GM12878 (cell line): ENCODE measurements at regions not wholly inside any gene's neighbourhood (a gene's known extent, or its start where the extent isn't known, plus 50 kb on each side); places are given as distances from the start of the nearest gene placed in this dataset.

Source experiments
- BMI1 ChIP-seq: fragments of 450-650 bp; IDR thresholded peaks from 2 replicates; pipeline ENCODE4 v1.6.1; 2016; ENCODE audit warnings: mild to moderate bottlenecking, moderate library complexity, borderline replicate concordance
- CBX5 ChIP-seq: sonication (generic); IDR thresholded peaks from 2 replicates; pipeline ENCODE4 v1.6.1; 2016; ENCODE audit warnings: low read depth, moderate library complexity, mild to moderate bottlenecking, inconsistent platforms
- CEBPB ChIP-seq, 2 experiments: fragments of 150-350 bp in 1 of 2; IDR thresholded peaks; 2 replicates each; pipeline ENCODE4 v1.6.1; 2012 to 2014; ENCODE audit warnings: low read depth in 2 of 2, low read length in 2 of 2, borderline replicate concordance in 1 of 2, inconsistent platforms in 1 of 2
- FOXM1 ChIP-seq: IDR thresholded peaks from 2 replicates; pipeline ENCODE4 v1.6.1; 2012; ENCODE audit warnings: low read depth, mild to moderate bottlenecking, inconsistent platforms, low read length, moderate library complexity
- HCFC1 ChIP-seq: fragments of 150-350 bp; IDR thresholded peaks from 2 replicates; pipeline ENCODE4 v1.6.1; 2014; ENCODE audit warnings: low read length
- NBN ChIP-seq: fragments of 450-650 bp; IDR thresholded peaks from 2 replicates; pipeline ENCODE4 v1.6.1; 2016
- NFXL1 ChIP-seq: fragments of 450-650 bp; IDR thresholded peaks from 2 replicates; pipeline ENCODE4 v1.6.1; 2017; ENCODE audit warnings: antibody characterized with exemption, mild to moderate bottlenecking, borderline replicate concordance
- NR2C2 ChIP-seq: IDR thresholded peaks from 2 replicates; pipeline ENCODE4 v1.6.1; 2011; ENCODE audit warnings: borderline replicate concordance, low read depth; ENCODE audit not compliant: control insufficient read depth, insufficient read length
- POLR2A ChIP-seq: IDR thresholded peaks from 2 replicates; pipeline ENCODE4 v1.6.1; 2011; ENCODE audit warnings: low read depth, mild to moderate bottlenecking, low read length
- SP1 ChIP-seq: IDR thresholded peaks from one replicate; pipeline ENCODE4 v1.6.1; 2011; ENCODE audit warnings: low read depth, low read length
- SUZ12 ChIP-seq: fragments of 200-600 bp; sonication (generic); IDR thresholded peaks from one replicate; pipeline ENCODE4 v1.6.1; 2018; ENCODE audit warnings: antibody characterized with exemption, mild to moderate bottlenecking; ENCODE audit not compliant: unreplicated experiment
- TF ChIP-seq, protein P1 (sequence below), 3 experiments: IDR thresholded peaks in 2 of 3; conservative IDR thresholded peaks in 1 of 3; 2 replicates each; pipeline ENCODE4 v1.5.1; 2011; ENCODE audit warnings: low read depth in 3 of 3, low read length in 3 of 3, mild to moderate bottlenecking in 3 of 3, control low read depth in 2 of 3, moderate library complexity in 2 of 3, inconsistent platforms in 1 of 3, mixed read lengths in 1 of 3; ENCODE audit not compliant: control insufficient read depth in 2 of 3, insufficient read depth in 1 of 3; ENCODE audit errors: extremely low read depth in 1 of 3
- TF ChIP-seq, protein P2 (sequence below): IDR thresholded peaks from 2 replicates; pipeline ENCODE4 v1.6.1; 2012; ENCODE audit warnings: low read depth, low read length, improper control_type of control experiment
- TF ChIP-seq, protein P3 (sequence below): fragments of 450-650 bp; formaldehyde crosslinking; IDR thresholded peaks from 2 replicates; pipeline ENCODE4 v1.4.0; 2020; ENCODE audit warnings: mild to moderate bottlenecking, moderate library complexity

DNA sequence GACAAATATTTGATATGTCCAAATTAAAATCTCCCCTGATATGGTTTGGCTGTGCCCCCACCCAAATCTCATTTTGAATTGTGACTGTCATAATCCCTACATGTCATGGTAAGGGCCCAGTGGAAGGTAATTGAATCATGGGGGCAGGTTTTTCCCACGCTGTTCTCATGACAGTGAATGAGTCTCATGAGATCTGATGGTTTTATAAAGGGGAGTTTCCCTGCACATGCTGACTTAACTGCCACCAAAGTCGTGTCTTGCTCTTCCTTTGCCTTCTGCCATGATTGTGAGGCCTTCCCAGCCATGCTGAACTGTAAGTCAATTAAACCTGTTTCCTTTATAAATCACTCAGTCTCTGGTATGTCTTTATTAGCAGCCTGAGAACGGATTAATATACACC lies 207.0 kb downstream of the BARHL2 start:
- TF ChIP-seq HCFC1: no peak
- TF ChIP-seq CEBPB (IDR thresholded peaks at IDR 0.05; ENCODE audit: borderline replicate concordance in 1 of 2, low read depth in 2 of 2, low read length in 2 of 2): no peak
- TF ChIP-seq, protein P1, sequence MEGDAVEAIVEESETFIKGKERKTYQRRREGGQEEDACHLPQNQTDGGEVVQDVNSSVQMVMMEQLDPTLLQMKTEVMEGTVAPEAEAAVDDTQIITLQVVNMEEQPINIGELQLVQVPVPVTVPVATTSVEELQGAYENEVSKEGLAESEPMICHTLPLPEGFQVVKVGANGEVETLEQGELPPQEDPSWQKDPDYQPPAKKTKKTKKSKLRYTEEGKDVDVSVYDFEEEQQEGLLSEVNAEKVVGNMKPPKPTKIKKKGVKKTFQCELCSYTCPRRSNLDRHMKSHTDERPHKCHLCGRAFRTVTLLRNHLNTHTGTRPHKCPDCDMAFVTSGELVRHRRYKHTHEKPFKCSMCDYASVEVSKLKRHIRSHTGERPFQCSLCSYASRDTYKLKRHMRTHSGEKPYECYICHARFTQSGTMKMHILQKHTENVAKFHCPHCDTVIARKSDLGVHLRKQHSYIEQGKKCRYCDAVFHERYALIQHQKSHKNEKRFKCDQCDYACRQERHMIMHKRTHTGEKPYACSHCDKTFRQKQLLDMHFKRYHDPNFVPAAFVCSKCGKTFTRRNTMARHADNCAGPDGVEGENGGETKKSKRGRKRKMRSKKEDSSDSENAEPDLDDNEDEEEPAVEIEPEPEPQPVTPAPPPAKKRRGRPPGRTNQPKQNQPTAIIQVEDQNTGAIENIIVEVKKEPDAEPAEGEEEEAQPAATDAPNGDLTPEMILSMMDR (IDR thresholded peaks at IDR 0.05 in 2 of 3, conservative IDR thresholded peaks at IDR 0.05 in 1 of 3; ENCODE audit: control insufficient read depth in 2 of 3, extremely low read depth in 1 of 3, insufficient read depth in 1 of 3, low read depth in 3 of 3, low read length in 3 of 3): no peak
- no peak for TF ChIP-seq NR2C2
- no peak for TF ChIP-seq NFXL1
- TF ChIP-seq SUZ12: no peak
- no peak for TF ChIP-seq CBX5
- TF ChIP-seq NBN: peak; percentile 40; the same call in 1 of the 2 replicates
- no peak for TF ChIP-seq SP1
- TF ChIP-seq BMI1: no peak
- TF ChIP-seq, protein P2, sequence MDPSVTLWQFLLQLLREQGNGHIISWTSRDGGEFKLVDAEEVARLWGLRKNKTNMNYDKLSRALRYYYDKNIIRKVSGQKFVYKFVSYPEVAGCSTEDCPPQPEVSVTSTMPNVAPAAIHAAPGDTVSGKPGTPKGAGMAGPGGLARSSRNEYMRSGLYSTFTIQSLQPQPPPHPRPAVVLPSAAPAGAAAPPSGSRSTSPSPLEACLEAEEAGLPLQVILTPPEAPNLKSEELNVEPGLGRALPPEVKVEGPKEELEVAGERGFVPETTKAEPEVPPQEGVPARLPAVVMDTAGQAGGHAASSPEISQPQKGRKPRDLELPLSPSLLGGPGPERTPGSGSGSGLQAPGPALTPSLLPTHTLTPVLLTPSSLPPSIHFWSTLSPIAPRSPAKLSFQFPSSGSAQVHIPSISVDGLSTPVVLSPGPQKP: no peak
- TF ChIP-seq FOXM1: no peak
- TF ChIP-seq, protein P3, sequence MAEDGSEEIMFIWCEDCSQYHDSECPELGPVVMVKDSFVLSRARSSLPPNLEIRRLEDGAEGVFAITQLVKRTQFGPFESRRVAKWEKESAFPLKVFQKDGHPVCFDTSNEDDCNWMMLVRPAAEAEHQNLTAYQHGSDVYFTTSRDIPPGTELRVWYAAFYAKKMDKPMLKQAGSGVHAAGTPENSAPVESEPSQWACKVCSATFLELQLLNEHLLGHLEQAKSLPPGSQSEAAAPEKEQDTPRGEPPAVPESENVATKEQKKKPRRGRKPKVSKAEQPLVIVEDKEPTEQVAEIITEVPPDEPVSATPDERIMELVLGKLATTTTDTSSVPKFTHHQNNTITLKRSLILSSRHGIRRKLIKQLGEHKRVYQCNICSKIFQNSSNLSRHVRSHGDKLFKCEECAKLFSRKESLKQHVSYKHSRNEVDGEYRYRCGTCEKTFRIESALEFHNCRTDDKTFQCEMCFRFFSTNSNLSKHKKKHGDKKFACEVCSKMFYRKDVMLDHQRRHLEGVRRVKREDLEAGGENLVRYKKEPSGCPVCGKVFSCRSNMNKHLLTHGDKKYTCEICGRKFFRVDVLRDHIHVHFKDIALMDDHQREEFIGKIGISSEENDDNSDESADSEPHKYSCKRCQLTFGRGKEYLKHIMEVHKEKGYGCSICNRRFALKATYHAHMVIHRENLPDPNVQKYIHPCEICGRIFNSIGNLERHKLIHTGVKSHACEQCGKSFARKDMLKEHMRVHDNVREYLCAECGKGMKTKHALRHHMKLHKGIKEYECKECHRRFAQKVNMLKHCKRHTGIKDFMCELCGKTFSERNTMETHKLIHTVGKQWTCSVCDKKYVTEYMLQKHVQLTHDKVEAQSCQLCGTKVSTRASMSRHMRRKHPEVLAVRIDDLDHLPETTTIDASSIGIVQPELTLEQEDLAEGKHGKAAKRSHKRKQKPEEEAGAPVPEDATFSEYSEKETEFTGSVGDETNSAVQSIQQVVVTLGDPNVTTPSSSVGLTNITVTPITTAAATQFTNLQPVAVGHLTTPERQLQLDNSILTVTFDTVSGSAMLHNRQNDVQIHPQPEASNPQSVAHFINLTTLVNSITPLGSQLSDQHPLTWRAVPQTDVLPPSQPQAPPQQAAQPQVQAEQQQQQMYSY (CRISPR knock-in tag): no peak
- no peak for TF ChIP-seq POLR2A
